LNCaP clone FGC (cell line): ENCODE measurements at regions not wholly inside any gene's neighbourhood (a gene's known extent, or its start where the extent isn't known, plus 50 kb on each side); places are given as distances from the start of the nearest gene placed in this dataset.

Source experiments
- DNase-seq: peaks from one replicate; pipeline ENCODE4 v3.0.0-alpha.2; 2011; ENCODE audit warnings: low read depth
- H3K4me3 ChIP-seq: 2 replicates; pipeline ENCODE4 v1.5.1; 2011; ENCODE audit warnings: mild to moderate bottlenecking, low read depth, low read length, control low read depth
- TF ChIP-seq, protein P1 (sequence below): IDR thresholded peaks from 2 replicates; pipeline ENCODE4 v1.5.1; 2012; ENCODE audit warnings: mild to moderate bottlenecking; ENCODE audit not compliant: control insufficient read depth, insufficient read depth; ENCODE audit errors: extremely low read depth

DNA sequence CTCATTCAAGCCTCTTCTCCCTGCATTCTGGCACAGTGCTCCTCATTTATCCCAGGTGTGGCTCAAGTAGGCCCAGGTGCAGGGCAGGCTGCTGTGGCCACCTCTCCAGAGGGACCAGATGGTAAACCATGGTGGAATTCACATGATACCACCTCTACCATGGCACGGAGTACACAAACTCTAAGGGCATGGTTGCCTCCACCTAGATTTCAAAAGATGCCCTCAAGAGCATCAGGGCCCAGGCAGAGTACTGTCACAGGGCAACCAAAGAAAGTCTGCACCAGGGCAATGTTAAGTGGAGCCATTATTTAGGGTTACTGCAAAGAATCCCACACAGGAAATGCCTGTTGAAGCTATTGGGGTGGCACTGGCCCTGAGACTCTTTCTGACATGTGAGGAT, 647.1 kb upstream of the MIR17HG start:
- TF ChIP-seq, protein P1, sequence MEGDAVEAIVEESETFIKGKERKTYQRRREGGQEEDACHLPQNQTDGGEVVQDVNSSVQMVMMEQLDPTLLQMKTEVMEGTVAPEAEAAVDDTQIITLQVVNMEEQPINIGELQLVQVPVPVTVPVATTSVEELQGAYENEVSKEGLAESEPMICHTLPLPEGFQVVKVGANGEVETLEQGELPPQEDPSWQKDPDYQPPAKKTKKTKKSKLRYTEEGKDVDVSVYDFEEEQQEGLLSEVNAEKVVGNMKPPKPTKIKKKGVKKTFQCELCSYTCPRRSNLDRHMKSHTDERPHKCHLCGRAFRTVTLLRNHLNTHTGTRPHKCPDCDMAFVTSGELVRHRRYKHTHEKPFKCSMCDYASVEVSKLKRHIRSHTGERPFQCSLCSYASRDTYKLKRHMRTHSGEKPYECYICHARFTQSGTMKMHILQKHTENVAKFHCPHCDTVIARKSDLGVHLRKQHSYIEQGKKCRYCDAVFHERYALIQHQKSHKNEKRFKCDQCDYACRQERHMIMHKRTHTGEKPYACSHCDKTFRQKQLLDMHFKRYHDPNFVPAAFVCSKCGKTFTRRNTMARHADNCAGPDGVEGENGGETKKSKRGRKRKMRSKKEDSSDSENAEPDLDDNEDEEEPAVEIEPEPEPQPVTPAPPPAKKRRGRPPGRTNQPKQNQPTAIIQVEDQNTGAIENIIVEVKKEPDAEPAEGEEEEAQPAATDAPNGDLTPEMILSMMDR, result no peak
- DNase-seq, result no peak
- H3K4me3 ChIP-seq, result no peak overlapping the region

DNA sequence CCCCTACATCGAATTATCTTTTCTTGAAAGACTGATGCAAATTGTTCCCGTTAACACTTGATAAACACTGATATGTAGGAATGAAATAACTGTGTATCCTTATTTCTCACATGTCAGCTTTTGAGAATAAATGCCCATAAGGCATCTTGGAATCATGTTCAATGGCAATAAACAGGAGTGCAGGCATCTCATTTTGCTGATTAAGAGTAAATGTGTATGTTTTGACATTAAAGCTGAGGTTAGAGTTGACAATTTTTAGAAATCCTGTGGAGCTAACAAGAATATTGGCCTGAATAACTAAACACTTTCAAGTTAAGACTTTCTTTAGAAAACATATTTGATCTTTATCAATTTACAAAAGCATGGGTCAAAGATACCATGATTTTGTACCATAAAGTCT, 646.2 kb upstream of the MIR17HG start:
- DNase-seq, result no peak
- TF ChIP-seq, protein P1, result no peak

DNA sequence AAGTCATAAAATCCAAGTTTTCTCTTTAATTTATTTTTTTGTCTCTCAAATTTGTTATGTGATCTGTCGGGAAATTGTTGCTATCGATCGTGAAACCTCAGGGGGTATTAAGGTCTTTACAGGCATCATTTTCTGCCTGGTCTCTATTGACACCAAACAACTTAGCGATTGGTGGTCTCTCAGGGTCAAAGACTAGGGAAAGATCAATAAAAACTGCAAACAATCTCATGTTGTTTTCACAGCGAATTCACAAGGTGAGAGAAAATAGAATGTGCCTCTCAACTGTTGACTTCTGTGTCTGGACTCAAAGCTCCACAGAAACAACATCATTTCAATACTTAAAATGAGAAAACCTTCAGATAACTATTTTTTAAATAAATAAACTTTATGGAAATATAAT, 645.4 kb upstream of the MIR17HG start:
- TF ChIP-seq, protein P1, result no peak
- DNase-seq, result no peak

More for the DNA sequence above, 646.2 kb upstream of the MIR17HG start:
- H3K4me3 ChIP-seq, result no peak overlapping the region

DNA sequence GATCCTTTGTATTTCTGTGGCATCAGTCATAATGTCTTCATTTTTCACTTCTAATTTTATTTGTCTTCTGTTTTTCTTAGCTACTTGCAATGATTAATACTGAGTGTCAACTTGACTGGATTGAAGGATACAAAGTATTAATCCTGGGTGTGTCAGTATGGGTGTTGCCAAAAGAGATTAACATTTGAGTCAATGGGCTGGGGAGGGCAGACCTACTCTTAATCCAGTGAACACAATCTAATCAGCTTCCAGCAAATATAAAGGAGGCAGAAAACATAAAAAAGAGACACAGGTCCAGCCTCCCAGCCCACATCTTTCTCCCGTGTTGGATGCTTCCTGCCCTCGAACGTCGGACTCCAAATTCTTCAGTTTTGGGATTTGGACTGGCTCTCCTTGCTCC, 640.9 kb upstream of the MIR17HG start:
- TF ChIP-seq, protein P1, result no peak
- no peak for DNase-seq
- no peak overlapping the region for H3K4me3 ChIP-seq

More for the DNA sequence above, 645.4 kb upstream of the MIR17HG start:
- no peak overlapping the region for H3K4me3 ChIP-seq

DNA sequence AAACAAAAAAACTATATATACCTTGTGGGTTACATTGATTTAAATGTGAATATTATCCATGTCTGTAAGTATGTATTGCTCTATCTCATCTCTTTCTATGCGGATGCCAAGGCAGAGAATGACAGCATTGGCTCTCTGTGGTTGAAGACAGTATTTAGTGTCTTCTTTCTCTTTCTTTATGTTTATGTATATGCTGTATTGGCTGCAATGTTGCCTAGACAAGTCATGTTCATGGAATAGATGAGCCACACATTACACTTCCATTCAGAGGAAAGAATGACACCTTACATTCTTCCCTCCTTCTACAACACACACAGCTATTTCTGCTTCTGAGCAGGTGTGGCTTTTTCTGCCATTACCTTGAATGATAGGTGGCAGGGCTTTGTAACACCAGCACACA, 639.4 kb upstream of the MIR17HG start:
- no peak overlapping the region for H3K4me3 ChIP-seq
- TF ChIP-seq, protein P1, result no peak
- DNase-seq, result no peak

DNA sequence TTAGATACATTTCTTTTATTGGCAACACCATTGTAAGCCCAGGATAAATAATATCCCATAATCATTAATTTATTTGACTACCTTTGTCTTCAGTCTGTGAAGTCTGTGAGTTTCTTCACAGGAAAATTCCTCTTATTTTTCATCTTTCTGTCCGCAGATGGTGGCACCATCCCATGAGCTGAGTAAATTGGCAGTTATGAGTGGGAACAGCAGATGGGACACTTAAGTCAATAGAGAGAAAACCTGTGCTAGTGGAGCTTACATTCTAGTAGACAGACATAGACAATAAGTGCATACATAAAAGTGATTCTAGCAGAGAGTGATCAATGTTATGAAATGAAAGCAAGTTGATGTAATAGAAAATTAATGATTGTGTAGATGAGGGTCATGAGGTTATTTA, 638.2 kb upstream of the MIR17HG start:
- TF ChIP-seq, protein P1, result no peak
- no peak for DNase-seq
- no peak overlapping the region for H3K4me3 ChIP-seq

DNA sequence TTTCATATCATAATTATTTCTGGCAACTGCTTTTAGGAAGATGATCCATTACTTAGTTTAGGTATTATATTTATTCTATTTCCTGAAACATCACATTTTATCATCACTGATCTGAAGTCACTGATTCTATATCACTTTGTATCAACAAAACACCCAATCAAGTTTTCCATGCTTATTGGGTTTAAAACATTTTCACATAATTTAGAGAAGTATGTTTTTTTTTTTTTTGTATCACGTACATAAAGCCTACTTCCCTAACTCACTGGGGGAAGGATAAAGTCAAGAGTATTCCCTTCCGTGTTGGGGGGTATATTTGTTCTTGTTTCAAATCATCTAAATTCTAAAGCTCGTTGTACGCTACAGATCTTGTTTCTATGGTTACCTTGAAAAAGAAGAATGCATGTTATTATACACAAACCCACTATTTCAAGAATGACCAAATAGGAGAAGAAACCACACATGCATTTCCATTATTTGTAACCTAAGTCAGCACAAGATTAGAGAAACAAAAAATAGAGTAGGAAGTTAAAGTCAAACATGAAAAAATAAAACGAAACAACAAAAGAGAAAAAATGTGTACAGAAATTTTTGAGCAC, 637.2 kb upstream of the MIR17HG start:
- H3K4me3 ChIP-seq, result no peak overlapping the region
- no peak for DNase-seq
- TF ChIP-seq, protein P1, result no peak
